HEK293 (cell line): ENCODE measurements at regions not wholly inside any gene's neighbourhood (a gene's known extent, or its start where the extent isn't known, plus 50 kb on each side); places are given as distances from the start of the nearest gene placed in this dataset.

ENCODE experiments used
- CTCF ChIA-PET: fragments of 350-600 bp; formaldehyde crosslinking; extraction: SDS; loops from one replicate; lab custom pipeline; 2021; ENCODE audit warnings: antibody characterized with exemption; lab: Yijun Ruan, JAX
- POLR2A ChIA-PET: fragments of 300-600 bp; formaldehyde crosslinking; extraction: SDS; loops from one replicate; lab custom pipeline; 2020; ENCODE audit warnings: antibody characterized with exemption, inconsistent platforms; lab: Yijun Ruan, JAX
- H3K27ac ChIP-seq: fragments of 200-500 bp; sonication (Bioruptor generic); 2 replicates; pipeline ENCODE4 v1.5.1; 2014; ENCODE audit warnings: low read depth, low read length, control low read depth, inconsistent platforms; ENCODE audit errors: extremely low read depth
- H3K36me3 ChIP-seq, 2 experiments: fragments of 200-500 bp in 1 of 2; sonication (Bioruptor generic) in 1 of 2; 1 replicate in 1 of 2; 2 replicates in 1 of 2; pipeline ENCODE4 v1.5.1; 2014 to 2017; ENCODE audit warnings: inconsistent platforms in 2 of 2, low read length in 2 of 2; ENCODE audit not compliant: control insufficient read depth in 2 of 2, insufficient read depth in 1 of 2
- H3K4me1 ChIP-seq: fragments of 200-500 bp; sonication (Bioruptor generic); 2 replicates; pipeline ENCODE4 v1.5.1; 2014; ENCODE audit warnings: mild to moderate bottlenecking, low read length, inconsistent platforms; ENCODE audit not compliant: control insufficient read depth, insufficient read depth
- H3K4me3 ChIP-seq: 2 replicates; pipeline ENCODE4 v1.5.1; 2011; ENCODE audit warnings: low read depth, mild to moderate bottlenecking, control low read depth, low read length, moderate library complexity
- H3K9me3 ChIP-seq: fragments of 200-500 bp; sonication (Bioruptor generic); 2 replicates; pipeline ENCODE4 v1.5.1; 2014; ENCODE audit warnings: low read depth, low read length, inconsistent platforms; ENCODE audit not compliant: control insufficient read depth, insufficient read depth
- EGR2 ChIP-seq: fragments of 450-650 bp; formaldehyde crosslinking; IDR thresholded peaks from 2 replicates; pipeline ENCODE4 v1.5.1; 2016; ENCODE audit warnings: low read depth, missing biosample characterization, missing genetic modification characterization
- HOXA7 ChIP-seq: sonication (generic); formaldehyde crosslinking; IDR thresholded peaks from 2 replicates; pipeline ENCODE4 v1.8.1; 2022; ENCODE audit warnings: missing genetic modification reagents, borderline replicate concordance
- IKZF3 ChIP-seq: fragments of 450-650 bp; IDR thresholded peaks from 2 replicates; pipeline ENCODE4 v1.5.0; 2018; ENCODE audit warnings: missing biosample characterization, mild to moderate bottlenecking, missing genetic modification characterization, moderate library complexity
- MYNN ChIP-seq: fragments of 450-650 bp; formaldehyde crosslinking; IDR thresholded peaks from 2 replicates; pipeline ENCODE4 v1.5.1; 2016; ENCODE audit warnings: missing biosample characterization, missing genetic modification characterization, borderline replicate concordance
- OVOL3 ChIP-seq: fragments of 450-650 bp; formaldehyde crosslinking; IDR thresholded peaks from 2 replicates; pipeline ENCODE4 v1.5.1; 2016; ENCODE audit warnings: missing biosample characterization, missing genetic modification characterization
- SALL2 ChIP-seq: fragments of 450-650 bp; formaldehyde crosslinking; IDR thresholded peaks from 2 replicates; pipeline ENCODE4 v1.5.0; 2017; ENCODE audit warnings: missing biosample characterization, mild to moderate bottlenecking, missing genetic modification characterization, borderline replicate concordance
- SCRT1 ChIP-seq: fragments of 450-650 bp; formaldehyde crosslinking; IDR thresholded peaks from 2 replicates; pipeline ENCODE4 v1.5.1; 2016; ENCODE audit warnings: missing biosample characterization, missing genetic modification characterization, borderline replicate concordance
- SP7 ChIP-seq: fragments of 450-650 bp; formaldehyde crosslinking; IDR thresholded peaks from 2 replicates; pipeline ENCODE4 v1.5.1; 2016; ENCODE audit warnings: missing biosample characterization, missing genetic modification characterization
- ZNF133 ChIP-seq: fragments of 450-650 bp; formaldehyde crosslinking; IDR thresholded peaks from 2 replicates; pipeline ENCODE4 v1.5.1; 2016; ENCODE audit warnings: missing biosample characterization, missing genetic modification characterization
- ZNF274 ChIP-seq, 2 experiments: fragments of 200-500 bp in 1 of 2; fragments of 450-650 bp in 1 of 2; sonication (Bioruptor generic) in 1 of 2; formaldehyde crosslinking in 1 of 2; IDR thresholded peaks; 2 replicates each; pipeline versions ENCODE4 v1.5.1 to v1.6.1; 2014 to 2016; ENCODE audit warnings: borderline replicate concordance in 1 of 2, inconsistent platforms in 1 of 2, low read length in 1 of 2, missing biosample characterization in 1 of 2, missing genetic modification characterization in 1 of 2
- ZNF366 ChIP-seq: fragments of 450-650 bp; formaldehyde crosslinking; conservative IDR thresholded peaks from 2 replicates; pipeline ENCODE4 v1.5.1; 2016; ENCODE audit warnings: missing biosample characterization, missing genetic modification characterization
- ZNF404 ChIP-seq: fragments of 450-650 bp; formaldehyde crosslinking; IDR thresholded peaks from 2 replicates; pipeline ENCODE4 v1.5.1; 2017; ENCODE audit warnings: missing biosample characterization, missing genetic modification characterization
- ZNF449 ChIP-seq: fragments of 450-650 bp; formaldehyde crosslinking; IDR thresholded peaks from 2 replicates; pipeline ENCODE4 v1.5.1; 2017; ENCODE audit warnings: missing biosample characterization, mild to moderate bottlenecking, missing genetic modification characterization, moderate library complexity
- ZNF501 ChIP-seq: fragments of 450-650 bp; formaldehyde crosslinking; IDR thresholded peaks from 2 replicates; pipeline ENCODE4 v1.5.1; 2016; ENCODE audit warnings: missing biosample characterization, missing genetic modification characterization
- ZNF529 ChIP-seq: fragments of 450-650 bp; formaldehyde crosslinking; IDR thresholded peaks from 2 replicates; pipeline ENCODE4 v1.5.1; 2017; ENCODE audit warnings: missing genetic modification characterization, missing biosample characterization; ENCODE audit not compliant: insufficient replicate concordance
- ZNF549 ChIP-seq: fragments of 450-650 bp; IDR thresholded peaks from 2 replicates; pipeline ENCODE4 v1.5.1; 2018; ENCODE audit warnings: missing biosample characterization, missing genetic modification characterization, mild to moderate bottlenecking, inconsistent platforms, moderate library complexity
- ZNF837 ChIP-seq: fragments of 450-650 bp; formaldehyde crosslinking; IDR thresholded peaks from 2 replicates; pipeline ENCODE4 v1.5.1; 2016; ENCODE audit warnings: missing biosample characterization, missing genetic modification characterization
- TF ChIP-seq, protein P1 (sequence below): fragments of 450-650 bp; formaldehyde crosslinking; optimal IDR thresholded peaks from 2 replicates; pipeline ENCODE3; 2016; ENCODE audit warnings: missing biosample characterization, mild to moderate bottlenecking, missing genetic modification characterization
- TF ChIP-seq, protein P2 (sequence below): fragments of 450-650 bp; formaldehyde crosslinking; IDR thresholded peaks from 2 replicates; pipeline ENCODE4 v1.5.1; 2017; ENCODE audit warnings: missing biosample characterization, missing genetic modification characterization
- TF ChIP-seq, protein P3 (sequence below): fragments of 450-650 bp; formaldehyde crosslinking; IDR thresholded peaks from 2 replicates; pipeline ENCODE4 v1.5.1; 2016; ENCODE audit warnings: missing biosample characterization, missing genetic modification characterization

DNA sequence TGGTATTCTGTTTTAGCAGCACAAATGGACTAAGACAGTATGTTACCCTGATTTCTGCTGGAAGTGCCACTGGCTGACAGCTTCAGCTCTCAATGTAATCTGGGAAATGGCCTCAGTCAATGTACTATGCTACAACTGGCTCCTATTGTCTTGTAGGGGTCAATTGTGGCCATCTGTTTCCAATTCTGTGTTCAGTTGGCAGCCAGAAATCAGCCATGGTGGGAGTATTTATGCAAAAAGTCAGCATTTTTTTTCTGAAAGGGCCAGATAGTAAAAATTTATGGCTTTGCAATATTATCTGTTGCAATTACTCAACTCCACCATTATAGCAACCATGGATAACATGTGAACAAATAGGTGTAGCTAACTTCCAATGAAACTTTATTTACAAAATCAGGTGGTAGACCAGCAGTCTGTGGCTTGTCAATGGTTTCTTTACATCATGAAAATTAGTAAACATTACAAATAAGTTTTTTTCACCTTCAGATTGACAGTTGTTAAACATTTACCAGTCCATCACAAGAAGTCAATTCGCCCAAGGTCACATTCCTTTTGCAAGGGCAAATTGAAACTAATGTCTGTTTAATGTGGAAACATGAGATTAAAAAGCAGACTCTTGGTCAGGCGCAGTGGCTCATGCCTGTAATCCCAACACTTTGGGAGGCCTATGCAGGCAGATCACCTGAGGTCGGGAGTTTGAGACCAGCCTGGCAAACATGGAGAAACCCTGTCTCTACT, 58.3 kb upstream of the TSHZ2 start (continued):
- TF ChIP-seq SP7 = no peak

GRCh38 chr20:52905241-52905994, 66.7 kb upstream of the TSHZ2 start:
- ChIA-PET POLR2A (no interaction called here), CTCF (interaction anchor here (0.6 kb wide), 2 partner anchors 115 to 164 kb away, joined by 3 to 4 read pairs; no protein-coding TSS in a partner anchor)
- no peak overlapping the region for H3K27ac ChIP-seq
- TF ChIP-seq, protein P1, sequence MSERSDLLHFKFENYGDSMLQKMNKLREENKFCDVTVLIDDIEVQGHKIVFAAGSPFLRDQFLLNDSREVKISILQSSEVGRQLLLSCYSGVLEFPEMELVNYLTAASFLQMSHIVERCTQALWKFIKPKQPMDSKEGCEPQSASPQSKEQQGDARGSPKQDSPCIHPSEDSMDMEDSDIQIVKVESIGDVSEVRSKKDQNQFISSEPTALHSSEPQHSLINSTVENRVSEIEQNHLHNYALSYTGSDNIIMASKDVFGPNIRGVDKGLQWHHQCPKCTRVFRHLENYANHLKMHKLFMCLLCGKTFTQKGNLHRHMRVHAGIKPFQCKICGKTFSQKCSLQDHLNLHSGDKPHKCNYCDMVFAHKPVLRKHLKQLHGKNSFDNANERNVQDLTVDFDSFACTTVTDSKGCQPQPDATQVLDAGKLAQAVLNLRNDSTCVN (tag by site-specific recombination) = no peak
- TF ChIP-seq ZNF449 (tag by site-specific recombination) = peak; percentile 57; the same call in 1 of the 2 replicates
- no peak for TF ChIP-seq OVOL3 (tag by site-specific recombination)
- H3K4me3 ChIP-seq = no peak overlapping the region
- no peaks in the 10 kb centered on the region for H3K4me1 ChIP-seq
- no peaks in the 10 kb centered on the region for H3K36me3 ChIP-seq
- H3K9me3 ChIP-seq = no peaks in the 10 kb centered on the region

DNA sequence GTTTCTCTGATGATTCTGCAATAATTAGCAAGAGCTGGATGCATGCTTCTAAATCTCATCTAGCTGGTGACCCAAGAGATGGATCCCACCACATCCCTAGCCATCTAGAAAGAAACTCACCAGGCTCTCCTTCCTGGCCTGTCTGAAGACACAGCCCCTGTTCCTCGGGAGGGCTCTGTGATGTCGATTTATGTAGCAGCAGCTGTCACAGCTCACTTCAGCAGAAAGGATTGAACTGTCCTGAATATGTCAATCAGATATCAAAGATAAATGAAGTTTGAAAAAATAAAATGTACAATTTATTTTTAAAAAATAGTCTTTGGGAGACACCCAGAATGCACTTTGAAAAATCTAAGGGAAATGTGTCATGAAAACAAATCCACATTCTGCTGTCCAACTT, 67.3 kb upstream of the TSHZ2 start:
- ChIA-PET POLR2A (no interaction called here), CTCF (interaction anchor here (0.6 kb wide), 3 partner anchors 9 to 163 kb away, joined by 3 to 11 read pairs (median 4); no protein-coding TSS in a partner anchor)
- TF ChIP-seq SCRT1 (tag by site-specific recombination) (no peak), SALL2 (tag by site-specific recombination) (no peak), ZNF529 (tag by site-specific recombination) (no peak), ZNF549 (tag by site-specific recombination) (no peak), ZNF501 (tag by site-specific recombination) (no peak), IKZF3 (no peak)
- Histone ChIP-seq H3K27ac (no peak overlapping the region), H3K9me3 (no peaks in the 10 kb centered on the region), H3K4me3 (no peak overlapping the region), H3K36me3 (no peaks in the 10 kb centered on the region), H3K4me1 (no peaks in the 10 kb centered on the region)

GRCh38 chr20:52899041-52899608, 73.0 kb upstream of the TSHZ2 start:
- Histone ChIP-seq H3K4me3 (no peak overlapping the region), H3K27ac (no peak overlapping the region), H3K9me3 (no peaks in the 10 kb centered on the region), H3K4me1 (no peaks in the 10 kb centered on the region), H3K36me3 (no peaks in the 10 kb centered on the region)
- ChIA-PET CTCF (no interaction called here), POLR2A (no interaction called here)
- no peak for TF ChIP-seq ZNF404 (tag by site-specific recombination)
- TF ChIP-seq EGR2 (tag by site-specific recombination) = no peak
- TF ChIP-seq ZNF133 (tag by site-specific recombination) = no peak
- TF ChIP-seq ZNF837 = no peak
- TF ChIP-seq, protein P2, sequence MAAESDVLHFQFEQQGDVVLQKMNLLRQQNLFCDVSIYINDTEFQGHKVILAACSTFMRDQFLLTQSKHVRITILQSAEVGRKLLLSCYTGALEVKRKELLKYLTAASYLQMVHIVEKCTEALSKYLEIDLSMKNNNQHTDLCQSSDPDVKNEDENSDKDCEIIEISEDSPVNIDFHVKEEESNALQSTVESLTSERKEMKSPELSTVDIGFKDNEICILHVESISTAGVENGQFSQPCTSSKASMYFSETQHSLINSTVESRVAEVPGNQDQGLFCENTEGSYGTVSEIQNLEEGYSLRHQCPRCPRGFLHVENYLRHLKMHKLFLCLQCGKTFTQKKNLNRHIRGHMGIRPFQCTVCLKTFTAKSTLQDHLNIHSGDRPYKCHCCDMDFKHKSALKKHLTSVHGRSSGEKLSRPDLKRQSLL (tag by site-specific recombination) = no peak
- no peak for TF ChIP-seq ZNF274 (IDR thresholded peaks at IDR 0.05; ENCODE audit: low read length)
- TF ChIP-seq ZNF274 (tag by site-specific recombination; IDR thresholded peaks at IDR 0.05; ENCODE audit: borderline replicate concordance) = no peak
- TF ChIP-seq ZNF449 (tag by site-specific recombination) = no peak
- TF ChIP-seq HOXA7 (CRISPR knock-in tag) = no peak
- no peak for TF ChIP-seq MYNN (tag by site-specific recombination)
- TF ChIP-seq ZNF366 = no peak
- TF ChIP-seq, protein P3, sequence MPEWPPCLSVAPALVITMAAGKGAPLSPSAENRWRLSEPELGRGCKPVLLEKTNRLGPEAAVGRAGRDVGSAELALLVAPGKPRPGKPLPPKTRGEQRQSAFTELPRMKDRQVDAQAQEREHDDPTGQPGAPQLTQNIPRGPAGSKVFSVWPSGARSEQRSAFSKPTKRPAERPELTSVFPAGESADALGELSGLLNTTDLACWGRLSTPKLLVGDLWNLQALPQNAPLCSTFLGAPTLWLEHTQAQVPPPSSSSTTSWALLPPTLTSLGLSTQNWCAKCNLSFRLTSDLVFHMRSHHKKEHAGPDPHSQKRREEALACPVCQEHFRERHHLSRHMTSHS (tag by site-specific recombination) = no peak
